Astrocyte (in vitro differentiated cells and primary cell): ENCODE measurements at regions not wholly inside any gene's neighbourhood (a gene's known extent, or its start where the extent isn't known, plus 50 kb on each side); places are given as distances from the start of the nearest gene placed in this dataset.
"Not testable (repeated sequence)": the region's sequence is repeated elsewhere in the genome, so short reads cannot be mapped to it uniquely, and the experiment has no call there.

Source experiments
- DNase-seq: peaks from one replicate; pipeline ENCODE4 v3.0.0-alpha.2; 2010; ENCODE audit warnings: low read depth
- FAIRE-seq: peaks from 2 replicates; lab custom pipeline; 2011; peaks lifted over from hg19 to GRCh38; lab: Jason Lieb, UNC
- H2AFZ ChIP-seq: 2 replicates; pipeline ENCODE4 v1.6.0; 2012; ENCODE audit warnings: low read depth, low read length, inconsistent platforms
- H3K27ac ChIP-seq: 2 replicates; pipeline ENCODE4 v1.5.1; 2011; ENCODE audit warnings: low read depth, low read length, inconsistent platforms
- H3K27me3 ChIP-seq: 2 replicates; pipeline ENCODE4 v1.6.0; 2011; ENCODE audit warnings: low read length, inconsistent platforms; ENCODE audit not compliant: insufficient read depth
- H3K36me3 ChIP-seq: 2 replicates; pipeline ENCODE4 v1.5.1; 2011; ENCODE audit warnings: low read length, inconsistent platforms; ENCODE audit not compliant: insufficient read depth
- H3K4me1 ChIP-seq: 2 replicates; pipeline ENCODE4 v1.5.1; 2011; ENCODE audit warnings: low read length, inconsistent platforms; ENCODE audit not compliant: insufficient read depth
- H3K4me2 ChIP-seq: 2 replicates; pipeline ENCODE4 v1.6.0; 2012; ENCODE audit warnings: low read length, inconsistent platforms
- H3K4me3 ChIP-seq: 2 replicates; pipeline ENCODE4 v1.5.1; 2011; ENCODE audit warnings: low read depth, mild to moderate bottlenecking, low read length, inconsistent platforms; ENCODE audit not compliant: insufficient read depth
- H3K79me2 ChIP-seq: 2 replicates; pipeline ENCODE4 v1.6.0; 2012; ENCODE audit warnings: mild to moderate bottlenecking, low read length, inconsistent platforms; ENCODE audit not compliant: insufficient read depth
- H3K9ac ChIP-seq: 2 replicates; pipeline ENCODE4 v1.6.0; 2012; ENCODE audit warnings: mild to moderate bottlenecking, low read length, inconsistent platforms
- H3K9me3 ChIP-seq: 2 replicates; pipeline ENCODE4 v1.5.1; 2012; ENCODE audit warnings: low read depth, mild to moderate bottlenecking, low read length, inconsistent platforms; ENCODE audit not compliant: insufficient read depth
- H4K20me1 ChIP-seq: 2 replicates; pipeline ENCODE4 v1.6.0; 2012; ENCODE audit warnings: low read length, inconsistent platforms; ENCODE audit not compliant: insufficient read depth
- H3K27ac Mint-ChIP-seq: one replicate; pipeline ENCODE4 v1.8.0; 2021; ENCODE audit warnings: mild to moderate bottlenecking, mixed read lengths; ENCODE audit not compliant: unreplicated experiment
- H3K27me3 Mint-ChIP-seq: one replicate; pipeline ENCODE4 v1.8.0; 2021; ENCODE audit warnings: low read depth, mixed read lengths; ENCODE audit not compliant: unreplicated experiment
- H3K36me3 Mint-ChIP-seq: one replicate; pipeline ENCODE4 v1.8.0; 2021; ENCODE audit warnings: low read depth, mixed read lengths; ENCODE audit not compliant: unreplicated experiment
- H3K4me1 Mint-ChIP-seq: one replicate; pipeline ENCODE4 v1.8.0; 2021; ENCODE audit warnings: low read depth, mixed read lengths; ENCODE audit not compliant: unreplicated experiment
- H3K4me3 Mint-ChIP-seq: one replicate; pipeline ENCODE4 v1.8.0; 2021; ENCODE audit warnings: mild to moderate bottlenecking, moderate library complexity, mixed read lengths; ENCODE audit not compliant: unreplicated experiment
- H3K9me3 Mint-ChIP-seq: one replicate; pipeline ENCODE4 v1.8.0; 2021; ENCODE audit warnings: mild to moderate bottlenecking, mixed read lengths; ENCODE audit not compliant: unreplicated experiment

GRCh38 chr1:134936-135335, 316.5 kb downstream of the OR4F29 start:
- not testable (repeated sequence) for H3K4me3 Mint-ChIP-seq, H3K27me3 Mint-ChIP-seq, H3K9me3 ChIP-seq, H3K36me3 ChIP-seq, H3K9ac ChIP-seq, H3K4me3 ChIP-seq, H3K79me2 ChIP-seq, DNase-seq, H3K27me3 ChIP-seq, H3K4me1 ChIP-seq, H3K27ac Mint-ChIP-seq, H3K36me3 Mint-ChIP-seq, H3K27ac ChIP-seq, H3K4me1 Mint-ChIP-seq, H3K9me3 Mint-ChIP-seq, H3K4me2 ChIP-seq, H4K20me1 ChIP-seq, H2AFZ ChIP-seq, FAIRE-seq

GRCh38 chr1:118440-118839, 333.0 kb downstream of the OR4F29 start:
- not testable (repeated sequence) for H3K4me2 ChIP-seq, H3K9ac ChIP-seq, H3K79me2 ChIP-seq, H3K27ac ChIP-seq, H3K4me3 Mint-ChIP-seq, H3K9me3 Mint-ChIP-seq, H3K9me3 ChIP-seq, H3K27me3 ChIP-seq, DNase-seq, H3K4me1 Mint-ChIP-seq, H3K27ac Mint-ChIP-seq, H4K20me1 ChIP-seq, H3K4me1 ChIP-seq, FAIRE-seq, H3K36me3 ChIP-seq, H3K4me3 ChIP-seq, H2AFZ ChIP-seq, H3K27me3 Mint-ChIP-seq, H3K36me3 Mint-ChIP-seq

- not testable (repeated sequence) for H3K27ac Mint-ChIP-seq, H4K20me1 ChIP-seq, H3K9me3 ChIP-seq, H3K4me3 ChIP-seq, H3K4me3 Mint-ChIP-seq, H3K36me3 ChIP-seq, H3K4me2 ChIP-seq, H3K27ac ChIP-seq, H3K79me2 ChIP-seq, H3K27me3 ChIP-seq, FAIRE-seq, H3K9ac ChIP-seq, H3K9me3 Mint-ChIP-seq, H2AFZ ChIP-seq, H3K4me1 Mint-ChIP-seq, H3K27me3 Mint-ChIP-seq, DNase-seq, H3K4me1 ChIP-seq, H3K36me3 Mint-ChIP-seq
Observed at GRCh38 chr1:115534-115933, 335.9 kb downstream of the OR4F29 start.

- not testable (repeated sequence) for H3K9ac ChIP-seq, H3K36me3 ChIP-seq, H3K27ac Mint-ChIP-seq, H4K20me1 ChIP-seq, H3K4me1 ChIP-seq, H3K4me3 Mint-ChIP-seq, H3K9me3 Mint-ChIP-seq, H3K4me2 ChIP-seq, H3K36me3 Mint-ChIP-seq, H3K27ac ChIP-seq, H3K27me3 Mint-ChIP-seq, H3K4me1 Mint-ChIP-seq, H3K79me2 ChIP-seq, FAIRE-seq, H3K4me3 ChIP-seq, H3K27me3 ChIP-seq, H3K9me3 ChIP-seq, H2AFZ ChIP-seq, DNase-seq
Observed at GRCh38 chr1:104776-105175, 346.7 kb downstream of the OR4F29 start.

- not testable (repeated sequence) for H3K36me3 ChIP-seq, H3K79me2 ChIP-seq, H3K9me3 ChIP-seq, H3K36me3 Mint-ChIP-seq, H3K4me2 ChIP-seq, FAIRE-seq, H3K4me3 ChIP-seq, H3K27ac Mint-ChIP-seq, H2AFZ ChIP-seq, DNase-seq, H3K27me3 ChIP-seq, H3K9ac ChIP-seq, H4K20me1 ChIP-seq, H3K27me3 Mint-ChIP-seq, H3K4me1 Mint-ChIP-seq, H3K9me3 Mint-ChIP-seq, H3K27ac ChIP-seq, H3K4me1 ChIP-seq, H3K4me3 Mint-ChIP-seq
Observed at GRCh38 chr1:99481-99880, 352.0 kb downstream of the OR4F29 start.

GRCh38 chr1:98811-99210, 352.7 kb downstream of the OR4F29 start:
- H2AFZ ChIP-seq, H3K9me3 ChIP-seq, H3K9me3 Mint-ChIP-seq, FAIRE-seq, H3K36me3 ChIP-seq, H3K79me2 ChIP-seq, H3K36me3 Mint-ChIP-seq, H3K4me2 ChIP-seq, H3K4me1 Mint-ChIP-seq, H3K4me1 ChIP-seq, H3K27ac ChIP-seq, H3K9ac ChIP-seq, H3K4me3 Mint-ChIP-seq, H3K27ac Mint-ChIP-seq, H4K20me1 ChIP-seq, H3K4me3 ChIP-seq, H3K27me3 Mint-ChIP-seq, H3K27me3 ChIP-seq, DNase-seq: not testable (repeated sequence)
